Smooth muscle cell (in vitro differentiated cells): ENCODE measurements at regions not wholly inside any gene's neighbourhood (a gene's known extent, or its start where the extent isn't known, plus 50 kb on each side); places are given as distances from the start of the nearest gene placed in this dataset.

Experiments
- DNase-seq: peaks from one replicate; lab custom pipeline; 2025; ENCODE audit not compliant: unreplicated experiment; lab: John Stamatoyannopoulos, UW
- H2AFZ ChIP-seq: fragments of 200-600 bp; sonication (generic); 2 replicates; pipeline ENCODE4 v1.6.0; 2016; ENCODE audit warnings: antibody characterized with exemption, low read depth, mild to moderate bottlenecking
- H3F3A ChIP-seq: fragments of 200-600 bp; sonication (generic); 2 replicates; pipeline ENCODE4 v1.6.0; 2017; ENCODE audit warnings: antibody characterized with exemption, low read depth
- H3K27ac ChIP-seq: fragments of 200-600 bp; sonication (generic); 2 replicates; pipeline ENCODE4 v1.5.1; 2016; ENCODE audit warnings: low read depth, mild to moderate bottlenecking
- H3K27me3 ChIP-seq: fragments of 200-600 bp; sonication (generic); 2 replicates; pipeline ENCODE4 v1.6.1; 2016; ENCODE audit warnings: low read depth, mild to moderate bottlenecking
- H3K36me3 ChIP-seq: fragments of 200-600 bp; sonication (generic); 2 replicates; pipeline ENCODE4 v1.5.1; 2016; ENCODE audit warnings: low read depth
- H3K4me1 ChIP-seq: fragments of 200-600 bp; sonication (generic); 2 replicates; pipeline ENCODE4 v1.5.1; 2016; ENCODE audit warnings: low read depth
- H3K4me2 ChIP-seq: fragments of 200-600 bp; sonication (generic); 2 replicates; pipeline ENCODE4 v1.6.0; 2016; ENCODE audit warnings: mild to moderate bottlenecking
- H3K4me3 ChIP-seq: fragments of 200-600 bp; sonication (generic); 2 replicates; pipeline ENCODE4 v1.5.1; 2016; ENCODE audit warnings: mild to moderate bottlenecking
- H3K79me2 ChIP-seq: fragments of 200-600 bp; sonication (generic); 2 replicates; pipeline ENCODE4 v1.6.0; 2016; ENCODE audit warnings: low read depth, mild to moderate bottlenecking
- H3K9ac ChIP-seq: fragments of 200-600 bp; sonication (generic); 2 replicates; pipeline ENCODE4 v1.6.0; 2016; ENCODE audit warnings: low read depth
- H3K9me3 ChIP-seq: fragments of 200-600 bp; sonication (generic); replicated peaks from 2 replicates; pipeline ENCODE4 v1.5.1; 2016; ENCODE audit warnings: low read depth
- H4K20me1 ChIP-seq: fragments of 200-600 bp; sonication (generic); 2 replicates; pipeline ENCODE4 v1.6.0; 2016; ENCODE audit warnings: low read depth
- WGBS: methylation state at CpG from one replicate; pipeline ENCODE4 v1.1.7; 2016; ENCODE audit warnings: low lambda C conversion rate; 5-methylcytosine and 5-hydroxymethylcytosine counted together
- TF ChIP-seq, protein P1 (sequence below): fragments of 200-600 bp; sonication (generic); IDR thresholded peaks from 2 replicates; pipeline ENCODE4 v1.5.1; 2017; ENCODE audit warnings: borderline replicate concordance, mild to moderate bottlenecking, antibody characterized with exemption; ENCODE audit not compliant: insufficient read depth, poor library complexity, severe bottlenecking

DNA sequence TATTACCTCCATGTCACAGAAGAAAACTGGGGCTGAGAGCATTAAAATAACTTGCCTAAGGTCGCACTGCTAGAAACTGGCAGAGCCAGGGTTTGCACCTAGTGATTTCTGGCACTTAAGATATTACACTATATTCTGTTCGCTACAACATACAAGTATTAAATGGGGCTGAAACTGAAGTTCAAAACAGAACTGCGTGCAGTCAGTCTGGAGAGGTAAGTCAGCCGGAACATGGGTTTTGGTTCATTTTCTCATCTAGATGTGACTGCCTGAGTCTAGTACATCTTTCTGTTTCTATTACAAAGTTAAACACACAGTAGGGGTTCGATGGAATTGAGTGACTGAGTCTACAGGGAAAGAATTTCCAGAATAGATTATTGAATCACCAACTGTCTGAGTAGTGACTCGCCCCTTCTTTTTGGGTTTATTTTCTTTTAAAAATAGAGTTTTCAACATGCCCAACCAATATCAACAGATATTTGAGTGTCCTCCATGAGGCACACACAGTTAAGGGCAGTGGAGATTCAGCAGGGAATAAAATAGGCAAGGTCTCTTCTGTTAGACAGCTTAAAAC lies 150.8 kb downstream of the RNF152 start:
- no peak overlapping the region for H3K27ac ChIP-seq
- no peaks in the 10 kb centered on the region for H4K20me1 ChIP-seq
- no peak overlapping the region for H2AFZ ChIP-seq
- H3K4me1 ChIP-seq: no peaks in the 10 kb centered on the region
- H3K27me3 ChIP-seq: no peaks in the 10 kb centered on the region
- 50% methylated on average over 6 of the region's 6 CpGs for WGBS
- no peak overlapping the region for H3K9ac ChIP-seq
- DNase-seq: no peak
- no peak overlapping the region for H3K4me2 ChIP-seq
- H3F3A ChIP-seq: no peaks in the 10 kb centered on the region
- no peaks in the 10 kb centered on the region for H3K36me3 ChIP-seq
- TF ChIP-seq, protein P1, sequence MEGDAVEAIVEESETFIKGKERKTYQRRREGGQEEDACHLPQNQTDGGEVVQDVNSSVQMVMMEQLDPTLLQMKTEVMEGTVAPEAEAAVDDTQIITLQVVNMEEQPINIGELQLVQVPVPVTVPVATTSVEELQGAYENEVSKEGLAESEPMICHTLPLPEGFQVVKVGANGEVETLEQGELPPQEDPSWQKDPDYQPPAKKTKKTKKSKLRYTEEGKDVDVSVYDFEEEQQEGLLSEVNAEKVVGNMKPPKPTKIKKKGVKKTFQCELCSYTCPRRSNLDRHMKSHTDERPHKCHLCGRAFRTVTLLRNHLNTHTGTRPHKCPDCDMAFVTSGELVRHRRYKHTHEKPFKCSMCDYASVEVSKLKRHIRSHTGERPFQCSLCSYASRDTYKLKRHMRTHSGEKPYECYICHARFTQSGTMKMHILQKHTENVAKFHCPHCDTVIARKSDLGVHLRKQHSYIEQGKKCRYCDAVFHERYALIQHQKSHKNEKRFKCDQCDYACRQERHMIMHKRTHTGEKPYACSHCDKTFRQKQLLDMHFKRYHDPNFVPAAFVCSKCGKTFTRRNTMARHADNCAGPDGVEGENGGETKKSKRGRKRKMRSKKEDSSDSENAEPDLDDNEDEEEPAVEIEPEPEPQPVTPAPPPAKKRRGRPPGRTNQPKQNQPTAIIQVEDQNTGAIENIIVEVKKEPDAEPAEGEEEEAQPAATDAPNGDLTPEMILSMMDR: no peak
- no peaks in the 10 kb centered on the region for H3K79me2 ChIP-seq
- H3K9me3 ChIP-seq: no peaks in the 10 kb centered on the region
- H3K4me3 ChIP-seq: no peak overlapping the region

DNA sequence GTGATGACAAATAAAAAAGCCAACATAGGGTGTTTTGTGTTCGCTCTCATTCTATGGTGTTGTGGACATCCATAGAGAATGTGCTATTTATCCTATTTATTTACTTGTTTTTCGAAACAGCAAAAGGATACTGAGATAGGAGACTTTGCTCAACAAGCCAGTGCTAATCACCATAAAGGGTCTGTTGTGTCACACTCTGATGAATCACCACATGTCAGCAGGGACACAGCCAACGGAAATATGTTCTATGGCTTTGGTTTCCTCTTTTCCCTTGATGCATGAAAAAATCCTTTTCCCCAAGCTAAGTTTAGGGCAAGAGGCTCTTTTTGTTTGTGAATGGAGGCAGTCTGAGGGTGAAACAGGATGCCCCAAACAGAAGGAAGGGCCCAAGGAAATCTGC lies 154.3 kb downstream of the RNF152 start:
- no peaks in the 10 kb centered on the region for H3K9me3 ChIP-seq
- no peaks in the 10 kb centered on the region for H3K36me3 ChIP-seq
- TF ChIP-seq, protein P1: no peak
- no peaks in the 10 kb centered on the region for H3K27me3 ChIP-seq
- peaks cover 3% of the 10 kb centered on the region for H3K4me1 ChIP-seq
- no peaks in the 10 kb centered on the region for H3K79me2 ChIP-seq
- no peaks in the 10 kb centered on the region for H4K20me1 ChIP-seq
- no peak overlapping the region for H3K4me3 ChIP-seq
- H3F3A ChIP-seq: no peaks in the 10 kb centered on the region
- no peak overlapping the region for H3K9ac ChIP-seq
- H2AFZ ChIP-seq: peak overlapping the region; percentile 23
- WGBS: 38% methylated on average over 3 of the region's 3 CpGs
- H3K27ac ChIP-seq: peak overlapping the region; percentile 56
- H3K4me2 ChIP-seq: peak overlapping the region; percentile 43
- DNase-seq: no peak

GRCh38 chr18:61738042-61738441 lies 154.8 kb downstream of the RNF152 start:
- Histone ChIP-seq H3K27me3 (no peaks in the 10 kb centered on the region), H3K27ac (peak overlapping the region; percentile 56), H3K9me3 (no peaks in the 10 kb centered on the region), H3K9ac (no peak overlapping the region), H2AFZ (no peak overlapping the region), H3K4me1 (peaks cover 3% of the 10 kb centered on the region), H4K20me1 (no peaks in the 10 kb centered on the region), H3K4me2 (peak overlapping the region; percentile 43), H3F3A (no peaks in the 10 kb centered on the region), H3K79me2 (no peaks in the 10 kb centered on the region), H3K4me3 (no peak overlapping the region), H3K36me3 (no peaks in the 10 kb centered on the region)
- DNase-seq: no peak
- TF ChIP-seq, protein P1: no peak
- 38% methylated on average over 1 of the region's 1 CpG for WGBS

DNA sequence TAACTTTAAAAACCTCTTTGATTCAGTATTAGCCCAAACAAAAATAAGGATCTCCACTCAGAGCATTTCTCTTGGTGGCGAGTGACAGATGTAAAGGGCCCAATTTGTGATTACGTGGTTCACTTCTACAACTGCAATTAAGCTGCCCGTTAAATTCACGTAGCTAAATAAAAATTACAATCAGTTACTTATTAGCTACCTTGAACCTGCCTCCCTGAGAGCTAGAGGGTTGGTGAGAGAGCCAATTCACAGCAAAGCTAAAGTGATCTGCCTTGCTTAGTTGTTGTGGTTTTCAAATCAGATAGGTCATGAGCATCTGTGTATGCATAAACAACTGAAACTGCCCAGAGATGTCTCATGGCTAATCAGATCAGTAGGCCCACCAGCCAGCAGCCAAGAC lies 156.7 kb downstream of the RNF152 start:
- TF ChIP-seq, protein P1: no peak
- H3K4me3 ChIP-seq: no peak overlapping the region
- no peaks in the 10 kb centered on the region for H3K9me3 ChIP-seq
- no peak for DNase-seq
- H3K36me3 ChIP-seq: no peaks in the 10 kb centered on the region
- WGBS: 94% methylated on average over 4 of the region's 4 CpGs
- H2AFZ ChIP-seq: no peak overlapping the region
- no peak overlapping the region for H3K9ac ChIP-seq
- H3K27me3 ChIP-seq: no peaks in the 10 kb centered on the region
- no peaks in the 10 kb centered on the region for H3F3A ChIP-seq
- no peak overlapping the region for H3K27ac ChIP-seq
- no peaks in the 10 kb centered on the region for H4K20me1 ChIP-seq
- H3K79me2 ChIP-seq: no peaks in the 10 kb centered on the region
- H3K4me2 ChIP-seq: no peak overlapping the region
- peaks cover 3% of the 10 kb centered on the region for H3K4me1 ChIP-seq
